ENCODE measurements at regions not wholly inside any gene's neighbourhood (a gene's known extent, or its start where the extent isn't known, plus 50 kb on each side); places are given as distances from the start of the nearest gene placed in this dataset.

- no peak for ATAC-seq
- intact Hi-C loops (cut with micrococcal nuclease; ENCODE audit: unreplicated experiment) (no loop called here), in situ Hi-C loops (cut with MboI) (no loop called here)
- DNase-seq (ENCODE audit: low read depth, low spot score): no peak
- no peak for FAIRE-seq
- Histone ChIP-seq H3K79me2 (ENCODE audit: control insufficient read depth, insufficient read depth, low read length) (no peaks in the 10 kb centered on the region), H3K4me2 (ENCODE audit: control insufficient read depth, insufficient read depth) (no peak overlapping the region), H3K4me1 (ENCODE audit: control insufficient read depth, insufficient read depth, low read length) (no peaks in the 10 kb centered on the region), H3K9me3 (replicated peaks; ENCODE audit: control insufficient read depth, insufficient read depth, low read length) (no peaks in the 10 kb centered on the region), H3K36me3 (ENCODE audit: control insufficient read depth in 2 of 2, insufficient read depth in 2 of 2, low read length in 1 of 2) (no peaks in the 10 kb centered on the region), H3K9ac (ENCODE audit: control insufficient read depth, insufficient read depth, low read length) (no peak overlapping the region), H3K27ac (ENCODE audit: control insufficient read depth, insufficient read depth) (no peak overlapping the region), H3K27me3 (replicated peaks in 1 of 2; ENCODE audit: control insufficient read depth in 2 of 2, insufficient read depth in 2 of 2, low read length in 1 of 2) (no peaks in the 10 kb centered on the region; a peak in 1 of 4 replicates), H4K20me1 (ENCODE audit: control insufficient read depth, insufficient read depth) (no peaks in the 10 kb centered on the region), H3K4me3 (no peak overlapping the region), H2AFZ (ENCODE audit: control insufficient read depth, low read depth, low read length) (no peak overlapping the region)
- TF ChIP-seq RELB (IDR thresholded peaks at IDR 0.05; ENCODE audit: low read depth): no peak
- BruUV-seq (replicated peaks): no TSS peak
- POLR2A ChIA-PET: no interaction called here
- RAD21 ChIA-PET (ENCODE audit: unreplicated experiment): no interaction called here
- CTCF ChIA-PET: interaction anchor here (0.6 kb wide), 1 partner anchor 1378 kb away, joined by 3 read pairs; no protein-coding TSS in a partner anchor
- SMC1A ChIA-PET (ENCODE audit: uncharacterized antibody, unreplicated experiment): no interaction called here
These were observed 280.4 kb downstream of the MTERF1 start for GRCh38 chr7:91600112-91600511.

GRCh38 chr7:91603707-91604106, 276.8 kb downstream of the MTERF1 start:
- in situ Hi-C loops (cut with MboI) (no loop called here), intact Hi-C loops (cut with micrococcal nuclease; ENCODE audit: unreplicated experiment) (no loop called here)
- H3K4me3 ChIP-seq: no peak overlapping the region
- H3K4me2 ChIP-seq (ENCODE audit: control insufficient read depth, insufficient read depth): no peak overlapping the region
- no peak overlapping the region for H2AFZ ChIP-seq (ENCODE audit: control insufficient read depth, low read depth, low read length)
- ATAC-seq (no peak), DNase-seq (ENCODE audit: low read depth, low spot score) (no peak), FAIRE-seq (no peak)
- 28% methylated on average over 3 of the region's 3 CpGs for WGBS (ENCODE audit: insufficient coverage, insufficient replicate concordance, low lambda C conversion rate, missing lambda C conversion rate)
- CTCF ChIA-PET: no interaction called here
- SMC1A ChIA-PET (ENCODE audit: uncharacterized antibody, unreplicated experiment): no interaction called here
- no peak overlapping the region for H3K27ac ChIP-seq (ENCODE audit: control insufficient read depth, insufficient read depth)
- no peak overlapping the region for H3K9ac ChIP-seq (ENCODE audit: control insufficient read depth, insufficient read depth, low read length)
- H3K36me3 ChIP-seq (ENCODE audit: control insufficient read depth in 2 of 2, insufficient read depth in 2 of 2, low read length in 1 of 2): no peaks in the 10 kb centered on the region
- no peaks in the 10 kb centered on the region for H3K4me1 ChIP-seq (ENCODE audit: control insufficient read depth, insufficient read depth, low read length)
- no peaks in the 10 kb centered on the region; a peak in 1 of 4 replicates for H3K27me3 ChIP-seq (replicated peaks in 1 of 2; ENCODE audit: control insufficient read depth in 2 of 2, insufficient read depth in 2 of 2, low read length in 1 of 2)
- POLR2A ChIA-PET: no interaction called here
- no TSS peak for BruUV-seq (replicated peaks)
- H4K20me1 ChIP-seq (ENCODE audit: control insufficient read depth, insufficient read depth): no peaks in the 10 kb centered on the region
- H3K9me3 ChIP-seq (replicated peaks; ENCODE audit: control insufficient read depth, insufficient read depth, low read length): no peaks in the 10 kb centered on the region
- RAD21 ChIA-PET (ENCODE audit: unreplicated experiment): no interaction called here
- no peaks in the 10 kb centered on the region for H3K79me2 ChIP-seq (ENCODE audit: control insufficient read depth, insufficient read depth, low read length)
- TF ChIP-seq KLF5 (IDR thresholded peaks at IDR 0.05; ENCODE audit: partially characterized antibody): no peak
- no peak for TF ChIP-seq E2F8 (IDR thresholded peaks at IDR 0.05; ENCODE audit: low read depth, partially characterized antibody)
- no peak for TF ChIP-seq TCF7 (IDR thresholded peaks at IDR 0.05; ENCODE audit: borderline replicate concordance)
- TF ChIP-seq SUZ12 (IDR thresholded peaks at IDR 0.05; ENCODE audit: unreplicated experiment): no peak
- no peak for TF ChIP-seq JUND (IDR thresholded peaks at IDR 0.05; ENCODE audit: low read depth, low read length)
- no peak for TF ChIP-seq YBX1 (IDR thresholded peaks at IDR 0.05)
- TF ChIP-seq RCOR1 (conservative IDR thresholded peaks at IDR 0.05; ENCODE audit: low read depth, low read length): no peak
- TF ChIP-seq ATF7 (IDR thresholded peaks at IDR 0.05; ENCODE audit: low read depth): no peak
- TF ChIP-seq MYC (IDR thresholded peaks at IDR 0.05; ENCODE audit: insufficient read depth, insufficient read length, insufficient replicate concordance, low read length, severe bottlenecking): no peak
- no peak for TF ChIP-seq MEF2B (IDR thresholded peaks at IDR 0.05; ENCODE audit: partially characterized antibody, poor library complexity, severe bottlenecking)
- no peak for TF ChIP-seq DPF2 (IDR thresholded peaks at IDR 0.05)
- TF ChIP-seq ZNF24 (IDR thresholded peaks at IDR 0.05): no peak
- no peak for TF ChIP-seq RELB (IDR thresholded peaks at IDR 0.05; ENCODE audit: low read depth)
